H1 (cell line): ENCODE measurements at regions not wholly inside any gene's neighbourhood (a gene's known extent, or its start where the extent isn't known, plus 50 kb on each side); places are given as distances from the start of the nearest gene placed in this dataset.

Experiments
- CTBP2 ChIP-seq: IDR thresholded peaks from 2 replicates; pipeline ENCODE4 v1.7.0; 2011; ENCODE audit warnings: borderline replicate concordance, mild to moderate bottlenecking, moderate library complexity, mixed read lengths, low read length; ENCODE audit not compliant: insufficient read depth, insufficient read length
- NANOG ChIP-seq: IDR thresholded peaks from 2 replicates; pipeline ENCODE4 v1.6.1; 2011; ENCODE audit warnings: low read length, low read depth, mild to moderate bottlenecking, inconsistent platforms; ENCODE audit not compliant: insufficient read depth, poor library complexity, severe bottlenecking
- POLR2A ChIP-seq, 2 experiments: IDR thresholded peaks; 1 replicate in 1 of 2; 2 replicates in 1 of 2; pipeline ENCODE4 v1.6.1; 2011; ENCODE audit warnings: low read depth in 2 of 2, low read length in 2 of 2, mild to moderate bottlenecking in 2 of 2; ENCODE audit errors: control extremely low read depth in 1 of 2
- POLR2AphosphoS5 ChIP-seq: IDR thresholded peaks from 2 replicates; pipeline ENCODE4 v1.6.1; 2011; ENCODE audit warnings: low read depth, low read length
- RBBP5 ChIP-seq: IDR thresholded peaks from 2 replicates; pipeline ENCODE4 v1.7.1; 2012; ENCODE audit warnings: low read depth, mild to moderate bottlenecking, inconsistent platforms, low read length, moderate library complexity, borderline replicate concordance
- SIRT6 ChIP-seq: IDR thresholded peaks from one replicate; pipeline ENCODE4 v1.7.1; 2012; ENCODE audit warnings: low read length, inconsistent platforms
- SP4 ChIP-seq: IDR thresholded peaks from 2 replicates; pipeline ENCODE4 v1.6.1; 2012; ENCODE audit warnings: low read length, inconsistent platforms
- TF ChIP-seq, protein P1 (sequence below): IDR thresholded peaks from 2 replicates; pipeline ENCODE4 v1.6.1; 2011; ENCODE audit warnings: low read length, improper control_type of control experiment

DNA sequence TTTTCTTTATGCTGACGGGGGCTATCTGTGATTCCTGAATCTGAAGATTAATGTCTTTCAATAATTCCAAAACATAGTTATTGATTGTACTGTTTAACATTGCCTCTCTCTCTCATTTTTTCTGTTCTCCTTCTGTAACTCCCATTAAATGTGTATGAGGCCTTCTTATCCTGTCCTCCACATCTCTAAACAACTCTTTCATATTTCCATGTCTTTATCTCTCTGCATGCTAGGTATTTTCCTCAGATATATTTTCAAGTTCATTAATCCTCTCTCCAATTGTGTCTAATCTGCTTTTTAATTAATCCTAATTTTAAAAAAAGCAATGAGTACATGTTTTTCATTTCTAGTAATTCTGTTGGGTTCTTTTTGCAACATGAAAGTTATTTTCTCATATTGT is 173.2 kb downstream of the TLE3 start (continued):
- TF ChIP-seq CTBP2 (no peak), RBBP5 (no peak), SIRT6 (no peak), POLR2A (IDR thresholded peaks at IDR 0.05; ENCODE audit: control extremely low read depth in 1 of 2, low read depth in 2 of 2, low read length in 2 of 2) (no peak), POLR2AphosphoS5 (no peak), NANOG (no peak), SP4 (no peak)
- TF ChIP-seq, protein P1, sequence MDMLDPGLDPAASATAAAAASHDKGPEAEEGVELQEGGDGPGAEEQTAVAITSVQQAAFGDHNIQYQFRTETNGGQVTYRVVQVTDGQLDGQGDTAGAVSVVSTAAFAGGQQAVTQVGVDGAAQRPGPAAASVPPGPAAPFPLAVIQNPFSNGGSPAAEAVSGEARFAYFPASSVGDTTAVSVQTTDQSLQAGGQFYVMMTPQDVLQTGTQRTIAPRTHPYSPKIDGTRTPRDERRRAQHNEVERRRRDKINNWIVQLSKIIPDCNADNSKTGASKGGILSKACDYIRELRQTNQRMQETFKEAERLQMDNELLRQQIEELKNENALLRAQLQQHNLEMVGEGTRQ = no peak
